PC-9 (cell line): ENCODE measurements at regions not wholly inside any gene's neighbourhood (a gene's known extent, or its start where the extent isn't known, plus 50 kb on each side); places are given as distances from the start of the nearest gene placed in this dataset.

Experiments
- EZH2 ChIP-seq: fragments of 200-600 bp; sonication (generic); IDR thresholded peaks from 2 replicates; pipeline ENCODE4 v1.8.0; 2017; ENCODE audit warnings: antibody characterized with exemption, low read depth
- TF ChIP-seq, protein P1 (sequence below): fragments of 200-600 bp; sonication (generic); conservative IDR thresholded peaks from 2 replicates; pipeline ENCODE4 v1.6.1; 2017; ENCODE audit warnings: mixed run types, antibody characterized with exemption, mild to moderate bottlenecking, moderate library complexity

DNA sequence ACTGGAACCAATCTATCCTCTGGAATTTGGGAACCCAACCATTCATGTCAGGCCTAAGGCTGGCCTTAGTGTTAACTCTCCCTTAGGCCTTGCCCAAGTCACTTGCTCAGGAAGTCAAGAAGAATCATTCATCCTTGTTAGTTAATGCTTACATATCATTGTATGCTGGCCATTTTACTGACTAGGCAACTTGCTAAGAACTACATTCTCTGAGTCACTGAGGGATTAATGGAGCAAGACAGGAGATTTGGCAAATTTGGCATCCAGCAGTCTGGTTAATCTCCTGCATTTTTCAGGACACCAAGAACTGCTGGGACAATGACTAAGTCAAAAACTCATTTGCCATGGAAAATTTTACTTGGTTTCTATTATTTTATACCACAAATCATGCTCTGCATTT, 115.8 kb upstream of the DDIT4L start:
- TF ChIP-seq, protein P1, sequence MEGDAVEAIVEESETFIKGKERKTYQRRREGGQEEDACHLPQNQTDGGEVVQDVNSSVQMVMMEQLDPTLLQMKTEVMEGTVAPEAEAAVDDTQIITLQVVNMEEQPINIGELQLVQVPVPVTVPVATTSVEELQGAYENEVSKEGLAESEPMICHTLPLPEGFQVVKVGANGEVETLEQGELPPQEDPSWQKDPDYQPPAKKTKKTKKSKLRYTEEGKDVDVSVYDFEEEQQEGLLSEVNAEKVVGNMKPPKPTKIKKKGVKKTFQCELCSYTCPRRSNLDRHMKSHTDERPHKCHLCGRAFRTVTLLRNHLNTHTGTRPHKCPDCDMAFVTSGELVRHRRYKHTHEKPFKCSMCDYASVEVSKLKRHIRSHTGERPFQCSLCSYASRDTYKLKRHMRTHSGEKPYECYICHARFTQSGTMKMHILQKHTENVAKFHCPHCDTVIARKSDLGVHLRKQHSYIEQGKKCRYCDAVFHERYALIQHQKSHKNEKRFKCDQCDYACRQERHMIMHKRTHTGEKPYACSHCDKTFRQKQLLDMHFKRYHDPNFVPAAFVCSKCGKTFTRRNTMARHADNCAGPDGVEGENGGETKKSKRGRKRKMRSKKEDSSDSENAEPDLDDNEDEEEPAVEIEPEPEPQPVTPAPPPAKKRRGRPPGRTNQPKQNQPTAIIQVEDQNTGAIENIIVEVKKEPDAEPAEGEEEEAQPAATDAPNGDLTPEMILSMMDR: no peak
- TF ChIP-seq EZH2: no peak
